HEK293T (cell line): ENCODE measurements at regions not wholly inside any gene's neighbourhood (a gene's known extent, or its start where the extent isn't known, plus 50 kb on each side); places are given as distances from the start of the nearest gene placed in this dataset.

Source experiments
- ARNT ChIP-seq: fragments of 450-650 bp; IDR thresholded peaks from 2 replicates; pipeline ENCODE4 v1.6.1; 2017; ENCODE audit warnings: mild to moderate bottlenecking
- BHLHE40 ChIP-seq: fragments of 450-650 bp; IDR thresholded peaks from 2 replicates; pipeline ENCODE4 v1.6.1; 2016; ENCODE audit warnings: mild to moderate bottlenecking, moderate library complexity, borderline replicate concordance
- ELF4 ChIP-seq: fragments of 450-650 bp; IDR thresholded peaks from 2 replicates; pipeline ENCODE4 v1.6.1; 2017; ENCODE audit warnings: antibody characterized with exemption
- FOXA1 ChIP-seq: fragments of 450-650 bp; IDR thresholded peaks from 2 replicates; pipeline ENCODE4 v1.6.1; 2016; ENCODE audit warnings: mild to moderate bottlenecking
- FOXK2 ChIP-seq: fragments of 450-650 bp; IDR thresholded peaks from 2 replicates; pipeline ENCODE4 v1.6.1; 2016; ENCODE audit warnings: mild to moderate bottlenecking
- FOXM1 ChIP-seq: fragments of 450-650 bp; IDR thresholded peaks from 2 replicates; pipeline ENCODE4 v1.6.1; 2017; ENCODE audit warnings: mild to moderate bottlenecking, borderline replicate concordance
- HDGF ChIP-seq: fragments of 450-650 bp; IDR thresholded peaks from 2 replicates; pipeline ENCODE4 v1.6.1; 2017; ENCODE audit warnings: antibody characterized with exemption, borderline replicate concordance
- NFRKB ChIP-seq: fragments of 450-650 bp; IDR thresholded peaks from 2 replicates; pipeline ENCODE4 v1.6.1; 2016; ENCODE audit warnings: mild to moderate bottlenecking, moderate library complexity
- SUZ12 ChIP-seq: fragments of 450-650 bp; IDR thresholded peaks from 2 replicates; pipeline ENCODE4 v1.6.1; 2016; ENCODE audit warnings: mild to moderate bottlenecking
- TARDBP ChIP-seq: fragments of 450-650 bp; IDR thresholded peaks from 2 replicates; pipeline ENCODE4 v1.6.1; 2016

GRCh38 chr13:50376895-50377575, 361.8 kb downstream of the KCNRG start:
- no peak for TF ChIP-seq FOXK2
- no peak for TF ChIP-seq ELF4
- TF ChIP-seq FOXM1, result no peak
- TF ChIP-seq BHLHE40, result no peak
- no peak for TF ChIP-seq NFRKB
- TF ChIP-seq SUZ12, result no peak
- no peak for TF ChIP-seq ARNT
- TF ChIP-seq FOXA1, result no peak
- no peak for TF ChIP-seq HDGF
- TF ChIP-seq TARDBP, result no peak
